HCT116 (cell line): ENCODE measurements at regions not wholly inside any gene's neighbourhood (a gene's known extent, or its start where the extent isn't known, plus 50 kb on each side); places are given as distances from the start of the nearest gene placed in this dataset.

Source experiments
- ATAC-seq: fragments of 200-7000 bp; cut with Tn5 transposase; 2 replicates; pipeline ENCODE4 v1.9.1; 2020; ENCODE audit warnings: mild to moderate bottlenecking, moderate library complexity
- BruUV-seq: library from RNA; stranded (reverse); fragments of 400-500 nt; replicated peaks from 2 replicates; lab custom pipeline; 2021; lab: Mats Ljungman, UMichigan
- CTCF ChIA-PET: fragments of 300-600 bp; sonication (Branson Sonifier 250); formaldehyde crosslinking; loops from one replicate; lab custom pipeline; 2021; ENCODE audit warnings: antibody characterized with exemption; lab: Charles Lee
- POLR2A ChIA-PET: fragments of 300-600, 350-600 bp; sonication (Branson Sonifier 250); formaldehyde crosslinking; loops from one replicate; lab custom pipeline; 2021; ENCODE audit warnings: antibody characterized with exemption; lab: Charles Lee
- RAD21 ChIA-PET, 2 experiments: fragments of 300-600 bp; sonication (Branson Sonifier 250); formaldehyde crosslinking; loops; one replicate each; lab custom pipeline; 2023; ENCODE audit warnings: low total read pairs in 2 of 2; ENCODE audit not compliant: uncharacterized antibody in 2 of 2, unreplicated experiment in 2 of 2, low non-redundant PET in 1 of 2; lab: Charles Lee
- DNase-seq: peaks from one replicate; pipeline ENCODE4 v3.0.0-alpha.2; 2010; ENCODE audit warnings: low read depth, low spot score
- H2AFZ ChIP-seq: fragments of 200-600 bp; shearing (Covaris generic), sonication (generic); 2 replicates; pipeline ENCODE4 v1.6.1; 2017; ENCODE audit warnings: low read depth, mixed run types, mixed read lengths, antibody characterized with exemption, low read length; ENCODE audit not compliant: poor library complexity, severe bottlenecking
- H3K27ac ChIP-seq: 2 replicates; pipeline ENCODE4 v1.5.1; 2012; ENCODE audit warnings: low read depth, low read length
- H3K27me3 ChIP-seq: fragments of 200-600 bp; sonication (generic); 2 replicates; pipeline ENCODE4 v1.6.1; 2016; ENCODE audit warnings: mixed run types, low read length, mixed read lengths; ENCODE audit not compliant: insufficient read depth
- H3K36me3 ChIP-seq, 2 experiments: fragments of 200-500 bp in 1 of 2; fragments of 200-600 bp in 1 of 2; sonication (Bioruptor generic) in 1 of 2; sonication (generic) in 1 of 2; 2 replicates each; pipeline versions ENCODE4 v1.5.1 to v1.6.1; 2014 to 2016; ENCODE audit warnings: low read length in 2 of 2, inconsistent platforms in 1 of 2, mixed read lengths in 1 of 2, mixed run types in 1 of 2; ENCODE audit not compliant: insufficient read depth in 2 of 2, control insufficient read depth in 1 of 2
- H3K4me1 ChIP-seq, 2 experiments: fragments of 200-600 bp in 1 of 2; sonication (generic) in 1 of 2; 2 replicates each; pipeline versions ENCODE4 v1.5.1 to v1.6.1; 2012 to 2017; ENCODE audit warnings: low read length in 2 of 2, inconsistent platforms in 1 of 2, mild to moderate bottlenecking in 1 of 2, mixed read lengths in 1 of 2, mixed run types in 1 of 2, moderate library complexity in 1 of 2; ENCODE audit not compliant: insufficient read depth in 2 of 2, control insufficient read depth in 1 of 2
- H3K4me2 ChIP-seq: fragments of 200-600 bp; sonication (generic); 2 replicates; pipeline ENCODE4 v1.6.1; 2017; ENCODE audit warnings: mixed run types, low read length, mixed read lengths
- H3K4me3 ChIP-seq, 2 experiments: fragments of 200-600 bp in 1 of 2; sonication (generic) in 1 of 2; replicated peaks in 1 of 2; 2 replicates each; pipeline ENCODE4 v1.5.1; 2011 to 2016; ENCODE audit warnings: low read length in 2 of 2, control low read depth in 1 of 2, low read depth in 1 of 2, mild to moderate bottlenecking in 1 of 2, mixed read lengths in 1 of 2, mixed run types in 1 of 2
- H3K79me2 ChIP-seq: fragments of 200-600 bp; sonication (generic); 2 replicates; pipeline ENCODE4 v1.6.1; 2017; ENCODE audit warnings: mild to moderate bottlenecking, mixed run types, low read length, moderate library complexity, mixed read lengths; ENCODE audit not compliant: insufficient read depth
- H3K9ac ChIP-seq: fragments of 200-600 bp; sonication (generic); 2 replicates; pipeline ENCODE4 v1.6.1; 2016; ENCODE audit warnings: low read length, mixed read lengths
- H3K9me2 ChIP-seq: fragments of 200-600 bp; sonication (generic), shearing (Covaris generic); 2 replicates; pipeline ENCODE4 v1.6.1; 2017; ENCODE audit warnings: mixed run types, mild to moderate bottlenecking, moderate library complexity; ENCODE audit not compliant: insufficient read depth
- H3K9me3 ChIP-seq, 2 experiments: fragments of 200-500 bp in 1 of 2; fragments of 200-600 bp in 1 of 2; sonication (Bioruptor generic) in 1 of 2; sonication (generic) in 1 of 2; 2 replicates each; pipeline ENCODE4 v1.6.1; 2014 to 2017; ENCODE audit warnings: low read length in 2 of 2, mixed read lengths in 2 of 2, inconsistent platforms in 1 of 2, low read depth in 1 of 2, mild to moderate bottlenecking in 1 of 2, mixed run types in 1 of 2, moderate library complexity in 1 of 2; ENCODE audit not compliant: control insufficient read depth in 1 of 2, insufficient read depth in 1 of 2
- H4K20me1 ChIP-seq: fragments of 200-600 bp; sonication (generic), shearing (Covaris generic); 2 replicates; pipeline ENCODE4 v1.6.1; 2017; ENCODE audit warnings: mixed run types, mild to moderate bottlenecking, moderate library complexity; ENCODE audit not compliant: insufficient read depth
- CTCF ChIP-seq, 3 experiments: fragments of 200-600 bp in 1 of 3; sonication (generic) in 1 of 3; IDR thresholded peaks in 2 of 3; conservative IDR thresholded peaks in 1 of 3; 2 replicates each; pipeline ENCODE4 v1.5.1; 2012 to 2017; ENCODE audit warnings: low read depth in 2 of 3, low read length in 2 of 3, antibody characterized with exemption in 1 of 3, borderline replicate concordance in 1 of 3, control low read depth in 1 of 3, mild to moderate bottlenecking in 1 of 3, mixed read lengths in 1 of 3, mixed run types in 1 of 3, moderate library complexity in 1 of 3; ENCODE audit not compliant: insufficient read depth in 1 of 3
- EZH2phosphoT487 ChIP-seq: fragments of 200-600 bp; IDR thresholded peaks from 2 replicates; pipeline ENCODE4 v1.6.1; 2018; ENCODE audit warnings: antibody characterized with exemption, borderline replicate concordance
- POLR2AphosphoS5 ChIP-seq: IDR thresholded peaks from 2 replicates; pipeline ENCODE4 v1.6.1; 2011; ENCODE audit warnings: mild to moderate bottlenecking, low read depth, low read length, moderate library complexity
- RAD21 ChIP-seq: IDR thresholded peaks from 2 replicates; pipeline ENCODE4 v1.6.1; 2012; ENCODE audit warnings: low read depth, mild to moderate bottlenecking
- ZBTB33 ChIP-seq: IDR thresholded peaks from 2 replicates; pipeline ENCODE4 v1.6.1; 2011; ENCODE audit warnings: mild to moderate bottlenecking, low read length, moderate library complexity; ENCODE audit not compliant: insufficient replicate concordance; ENCODE audit errors: extremely low read depth
- ZNF274 ChIP-seq: fragments of 200-500 bp; sonication (Bioruptor generic); IDR thresholded peaks from 2 replicates; pipeline ENCODE4 v1.6.1; 2014; ENCODE audit warnings: mild to moderate bottlenecking, low read depth, low read length, inconsistent platforms
- intact Hi-C: fragments of 100-400 bp; cut with micrococcal nuclease; formaldehyde crosslinking; loops from 2 replicates; pipeline ENCODE4 v1.10.0; 2022

GRCh38 chr7:101722247-101722646 is 93.2 kb upstream of the MYL10 start:
- no peak overlapping the region for H3K9ac ChIP-seq
- no peaks in the 10 kb centered on the region for H3K36me3 ChIP-seq
- H3K4me3 ChIP-seq, result no peak overlapping the region
- no peak for ATAC-seq
- H2AFZ ChIP-seq, result no peak overlapping the region
- POLR2A ChIA-PET, result no interaction called here
- intact Hi-C loops, result no loop called here
- RAD21 ChIA-PET, result no interaction called here
- H3K4me1 ChIP-seq, result no peaks in the 10 kb centered on the region
- H3K27ac ChIP-seq, result no peak overlapping the region
- TF ChIP-seq RAD21, result no peak
- TF ChIP-seq CTCF (IDR thresholded peaks at IDR 0.05 in 2 of 3, conservative IDR thresholded peaks at IDR 0.05 in 1 of 3; ENCODE audit: borderline replicate concordance in 1 of 3, insufficient read depth in 1 of 3, low read depth in 2 of 3, low read length in 2 of 3), result no peak
- TF ChIP-seq EZH2phosphoT487, result no peak
- TF ChIP-seq ZNF274, result no peak
- no peak for TF ChIP-seq POLR2AphosphoS5
- TF ChIP-seq ZBTB33, result no peak
- TF ChIP-seq, all 23 proteins: peak for 0
- CTCF ChIA-PET, result no interaction called here
- no peaks in the 10 kb centered on the region for H3K27me3 ChIP-seq
- H4K20me1 ChIP-seq, result no peaks in the 10 kb centered on the region
- H3K9me3 ChIP-seq, result no peaks in the 10 kb centered on the region
- no peaks in the 10 kb centered on the region for H3K9me2 ChIP-seq
- no peak overlapping the region for H3K4me2 ChIP-seq
- H3K79me2 ChIP-seq, result no peaks in the 10 kb centered on the region
- BruUV-seq, result no TSS peak
- no peak for DNase-seq
